ENCODE measurements at regions not wholly inside any gene's neighbourhood (a gene's known extent, or its start where the extent isn't known, plus 50 kb on each side); places are given as distances from the start of the nearest gene placed in this dataset.
A peak's percentile ranks its signal among the peaks of the same experiment; 100 is the strongest.

- no peak for DNase-seq (ENCODE audit: low spot score in 2 of 2)
- no peak for FAIRE-seq
Measured at GRCh38 chr2:146818122-146818521, 1026.7 kb upstream of the ACVR2A start.

DNA sequence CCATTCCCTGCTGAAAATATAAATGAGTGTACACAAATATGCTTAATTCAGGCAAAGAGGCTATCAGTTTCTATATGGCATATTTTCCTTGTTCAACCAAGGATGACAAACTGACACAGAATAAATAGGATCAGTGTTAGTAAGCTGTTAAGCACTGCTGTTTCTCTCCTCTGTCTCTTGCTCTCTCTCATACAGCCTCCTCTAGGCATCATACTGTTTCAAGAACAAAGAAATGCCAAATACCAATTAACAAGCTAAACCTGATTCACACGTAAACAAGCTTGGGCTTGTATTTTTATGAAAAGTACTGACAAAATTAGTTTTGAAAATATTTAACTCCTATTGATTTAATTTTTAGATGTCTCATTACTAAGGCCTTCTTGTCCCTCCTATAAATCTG is 1027.2 kb upstream of the ACVR2A start:
- DNase-seq (ENCODE audit: low spot score in 2 of 2) (no peak), FAIRE-seq (no peak)

- DNase-seq (ENCODE audit: low spot score in 2 of 2) = no peak
- no peak for FAIRE-seq
Measured at GRCh38 chr2:146814971-146815370, 1029.9 kb upstream of the ACVR2A start.

GRCh38 chr2:146807568-146808168 is 1037.2 kb upstream of the ACVR2A start:
- FAIRE-seq (no peak), DNase-seq (ENCODE audit: low spot score in 2 of 2) (no peak)

- no peak for DNase-seq (ENCODE audit: low spot score in 2 of 2)
- FAIRE-seq = no peak
Measured at GRCh38 chr2:146806364-146807005, 1038.3 kb upstream of the ACVR2A start.

- DNase-seq (ENCODE audit: low spot score in 2 of 2) (no peak), FAIRE-seq (no peak)
Measured at GRCh38 chr2:146804288-146804687, 1040.5 kb upstream of the ACVR2A start.

DNA sequence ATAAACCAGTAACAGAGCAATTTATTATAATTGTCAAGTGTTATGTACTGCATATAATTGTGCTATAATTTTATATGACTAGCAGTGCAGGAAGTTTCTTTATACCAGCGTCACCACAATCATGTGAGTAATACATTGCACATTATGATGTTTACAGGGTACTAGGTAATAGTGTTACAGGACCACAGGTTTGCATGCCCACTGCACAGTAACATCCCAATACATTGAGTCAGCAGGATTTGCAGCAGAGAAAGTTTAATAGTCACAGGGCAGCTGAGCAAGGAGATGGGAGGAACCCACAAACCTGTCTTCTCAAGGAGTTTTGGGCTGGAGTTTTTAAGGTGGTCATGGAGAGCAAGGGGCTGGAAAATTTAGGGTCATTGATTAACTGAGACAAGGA is 1042.9 kb upstream of the ACVR2A start:
- no peak for DNase-seq (ENCODE audit: low spot score in 2 of 2)
- no peak for FAIRE-seq

- no peak for DNase-seq (ENCODE audit: low spot score in 2 of 2)
- FAIRE-seq = no peak
Measured at GRCh38 chr2:146786396-146786795, 1058.4 kb upstream of the ACVR2A start.

- no peak for DNase-seq (ENCODE audit: low spot score in 2 of 2)
- no peak for FAIRE-seq
Measured at GRCh38 chr2:146785101-146785500, 1059.7 kb upstream of the ACVR2A start.

- no peak for DNase-seq (ENCODE audit: low spot score in 2 of 2)
- FAIRE-seq = no peak
Measured at GRCh38 chr2:146784602-146785001, 1060.2 kb upstream of the ACVR2A start.

- FAIRE-seq = no peak
Measured at GRCh38 chr2:146777181-146777580, 1067.6 kb upstream of the ACVR2A start.

DNA sequence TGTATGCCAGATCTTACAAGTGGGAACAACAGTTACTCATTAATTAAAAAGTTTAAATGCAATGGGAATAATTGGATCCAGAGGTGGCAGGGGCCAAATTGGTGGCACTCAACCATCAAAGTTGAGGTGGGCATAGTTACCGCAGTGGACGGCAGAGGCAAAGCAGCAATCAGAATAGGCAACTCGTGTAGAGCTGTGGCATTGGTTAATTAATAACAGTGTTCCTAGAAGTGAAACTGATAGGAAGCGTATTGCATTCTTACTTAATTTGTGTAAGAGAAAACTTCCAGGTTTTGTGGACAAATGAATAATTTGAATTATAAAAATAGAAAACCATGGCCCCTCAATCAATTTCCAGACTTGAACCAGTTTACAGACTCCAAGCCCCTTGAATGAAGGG is 1068.2 kb upstream of the ACVR2A start:
- FAIRE-seq (no peak), DNase-seq (ENCODE audit: low spot score in 2 of 2) (no peak)

More at GRCh38 chr2:146777181-146777580, 1067.6 kb upstream of the ACVR2A start:
- no peak for DNase-seq (ENCODE audit: low spot score in 2 of 2)

DNA sequence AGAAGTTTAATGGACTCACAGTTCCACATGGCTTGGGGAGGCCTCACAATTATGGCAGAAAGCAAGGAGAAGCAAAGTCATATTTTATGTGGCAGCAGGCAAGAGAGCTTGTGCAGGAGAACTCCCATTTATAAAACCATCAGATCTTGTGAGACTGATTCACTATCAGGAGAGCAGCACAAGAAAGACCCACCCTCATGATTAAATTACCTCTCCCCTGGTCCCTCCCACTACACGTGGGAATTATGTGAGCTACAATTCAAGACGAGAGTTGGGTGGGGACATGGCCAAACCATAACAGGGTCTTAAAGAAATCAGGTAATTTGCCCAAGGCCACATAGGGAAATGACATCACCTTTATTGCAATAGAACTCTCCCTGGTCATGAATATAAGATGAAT is 1073.3 kb upstream of the ACVR2A start:
- FAIRE-seq = no peak
- no peak for DNase-seq (ENCODE audit: low spot score in 2 of 2)

GRCh38 chr2:146764301-146764700 is 1080.5 kb upstream of the ACVR2A start:
- DNase-seq (ENCODE audit: low spot score in 2 of 2) (no peak), FAIRE-seq (no peak)

DNA sequence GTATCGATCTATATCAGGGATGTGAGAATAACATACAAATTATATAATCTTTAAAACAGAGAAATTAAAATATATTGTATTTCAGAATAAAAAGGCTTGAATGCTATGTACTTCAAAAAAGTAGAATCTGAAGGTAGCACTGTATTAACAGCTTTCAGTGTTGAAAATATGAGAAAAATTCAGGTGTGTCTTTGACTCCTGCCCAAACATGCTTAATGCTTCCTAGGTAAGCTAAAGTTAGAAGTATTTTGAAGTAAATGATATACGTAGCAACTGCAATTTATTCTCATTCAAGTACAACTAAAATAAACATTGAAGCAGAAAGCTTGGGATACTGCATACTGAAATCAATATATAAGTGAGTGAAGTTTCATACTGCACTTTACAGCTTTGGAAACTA is 1082.0 kb upstream of the ACVR2A start:
- FAIRE-seq = no peak

DNA sequence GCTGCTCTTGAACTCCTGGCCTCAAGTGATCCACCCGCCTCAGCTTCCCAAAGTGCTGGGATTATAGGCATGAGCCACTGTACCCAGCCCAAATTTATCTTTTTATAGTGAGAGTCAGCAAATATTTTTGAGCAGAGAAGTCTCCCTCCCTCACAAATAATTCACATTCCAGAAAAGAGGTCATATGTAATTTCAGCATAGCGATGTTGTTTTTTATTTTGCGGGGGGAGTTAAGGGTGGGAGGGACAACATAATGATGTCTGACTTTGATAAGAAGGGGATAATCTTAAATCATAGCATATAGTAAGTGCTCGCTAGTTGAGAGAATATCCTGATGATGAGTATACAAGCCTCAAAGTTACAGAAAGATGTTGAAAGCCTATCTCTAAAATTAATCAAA is 1090.2 kb upstream of the ACVR2A start:
- DNase-seq (ENCODE audit: low spot score in 2 of 2) = no peak
- FAIRE-seq = no peak

More for the DNA sequence above, 1082.0 kb upstream of the ACVR2A start:
- DNase-seq (ENCODE audit: low spot score in 2 of 2) = no peak

GRCh38 chr2:146748046-146748445 is 1096.8 kb upstream of the ACVR2A start:
- FAIRE-seq (no peak), DNase-seq (ENCODE audit: low spot score in 2 of 2) (no peak)

DNA sequence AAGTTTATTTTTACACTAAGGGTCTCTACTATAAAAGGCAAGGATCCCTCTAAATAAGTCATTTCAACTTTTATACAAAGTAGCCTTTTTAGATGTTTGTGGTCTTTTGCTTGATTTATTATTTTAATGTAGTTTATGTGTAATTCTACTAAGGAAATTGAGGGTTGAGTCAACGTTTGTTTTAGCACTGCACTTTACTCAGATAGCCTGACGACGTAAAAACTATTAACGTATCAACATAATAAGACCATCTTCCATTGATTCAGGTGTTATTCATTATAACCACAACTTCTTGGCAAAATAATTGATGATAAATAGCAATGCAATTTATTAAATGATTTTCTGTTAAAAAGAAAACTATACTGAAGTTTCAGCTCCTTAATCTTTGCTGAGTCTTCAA is 1103.6 kb upstream of the ACVR2A start:
- DNase-seq (ENCODE audit: low spot score in 2 of 2) = no peak
- FAIRE-seq = no peak

GRCh38 chr2:146734821-146735190 is 1110.0 kb upstream of the ACVR2A start:
- DNase-seq (ENCODE audit: low spot score in 2 of 2) = no peak
- no peak for FAIRE-seq

DNA sequence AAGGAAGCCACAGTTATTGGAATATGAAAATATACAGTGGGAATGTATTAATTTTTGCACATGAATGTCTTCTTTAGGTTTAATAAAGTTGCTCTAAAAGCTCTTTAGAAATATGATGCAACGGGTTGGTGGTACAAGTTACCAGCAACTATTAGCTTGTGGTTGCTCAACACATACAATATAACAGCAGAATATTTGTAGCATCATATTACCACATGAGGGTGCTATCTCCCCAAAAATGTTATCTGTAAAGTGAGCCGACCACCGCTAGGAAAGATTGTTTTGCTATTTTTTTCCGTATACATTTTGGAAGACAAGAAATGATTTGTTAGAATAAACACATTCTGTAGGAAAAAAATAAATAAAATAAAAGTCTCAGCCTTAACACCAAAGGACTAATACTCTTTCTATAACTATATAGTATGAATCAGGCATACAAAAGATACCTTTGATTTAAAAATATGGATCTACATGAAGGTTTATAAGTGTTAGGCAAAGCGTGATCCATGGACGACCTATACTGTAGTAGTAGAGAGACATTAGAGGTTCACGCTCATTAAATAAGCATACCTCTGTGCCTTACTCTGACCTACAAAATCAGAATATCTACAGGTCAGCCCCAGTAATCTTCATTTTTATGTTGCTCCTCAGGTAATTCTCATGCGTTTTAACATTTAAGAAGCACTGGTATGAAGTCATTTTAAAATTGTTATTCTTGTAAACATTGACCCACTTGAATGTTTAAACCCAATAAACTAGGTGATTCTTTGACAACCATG is 1110.6 kb upstream of the ACVR2A start:
- DNase-seq (ENCODE audit: low spot score in 2 of 2) = peak; percentile 2 to 8
- FAIRE-seq = no peak

GRCh38 chr2:146730882-146731281 is 1113.9 kb upstream of the ACVR2A start:
- no peak for DNase-seq (ENCODE audit: low spot score in 2 of 2)
- no peak for FAIRE-seq

DNA sequence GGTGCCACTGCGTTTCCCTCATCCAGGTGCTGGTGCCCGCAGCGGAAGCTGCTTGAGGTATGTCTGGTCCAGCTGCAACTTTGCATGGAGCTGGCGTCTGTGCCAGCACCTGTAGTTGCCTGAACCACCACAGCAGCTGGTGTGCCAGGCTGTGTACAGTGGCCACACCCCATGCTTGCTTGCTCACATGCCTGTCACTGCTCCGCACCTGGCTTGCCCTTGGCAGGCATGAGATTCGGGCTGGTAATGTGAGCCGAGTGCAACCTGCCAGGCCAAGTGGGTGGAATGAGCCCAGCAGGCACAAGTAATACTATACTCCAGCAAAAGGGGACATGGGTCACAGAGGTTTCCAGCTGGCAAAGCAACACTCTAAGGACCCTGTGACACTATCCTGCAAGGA is 1123.3 kb upstream of the ACVR2A start:
- FAIRE-seq (no peak), DNase-seq (ENCODE audit: low spot score in 2 of 2) (no peak)
